ENCODE measurements at regions not wholly inside any gene's neighbourhood (a gene's known extent, or its start where the extent isn't known, plus 50 kb on each side); places are given as distances from the start of the nearest gene placed in this dataset.

DNA sequence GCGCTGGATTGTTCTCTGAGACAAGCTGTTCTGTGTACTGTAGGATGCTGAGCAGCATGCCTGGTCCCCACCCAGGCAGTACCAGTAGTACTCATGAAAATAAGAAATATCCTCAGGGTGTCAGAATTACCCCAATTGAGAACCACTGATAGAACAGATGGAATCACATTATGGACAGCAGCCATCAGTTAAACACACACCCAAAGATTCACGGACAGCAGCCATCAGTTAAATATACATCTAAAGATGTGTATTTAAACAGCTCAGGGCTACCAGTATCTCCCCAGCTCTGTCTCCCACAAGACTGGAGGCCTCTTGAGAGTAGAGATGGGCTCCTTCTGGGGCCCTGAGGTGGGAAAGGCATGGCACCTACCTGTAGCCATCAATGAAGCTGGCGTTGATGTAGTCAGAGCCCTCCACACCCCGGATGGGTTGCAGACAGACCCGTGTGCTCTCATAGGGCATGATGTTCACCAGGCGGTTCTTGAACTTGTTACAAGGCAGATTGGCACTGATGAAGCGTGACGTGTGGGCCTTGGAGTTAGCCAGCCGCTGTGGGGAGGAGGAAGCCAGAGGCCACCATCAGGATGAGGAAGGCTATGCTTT is 129.3 kb downstream of the PTPRS start:
- H3K36me3 ChIP-seq (ENCODE audit: control insufficient read depth in 1 of 2, insufficient read depth in 2 of 2, low read length in 1 of 2), result peaks cover 4 to 10% of the 10 kb centered on the region in 2 donors
- 96 to 97% methylated on average over 9 of the region's 9 CpGs for WGBS, 2 donors

DNA sequence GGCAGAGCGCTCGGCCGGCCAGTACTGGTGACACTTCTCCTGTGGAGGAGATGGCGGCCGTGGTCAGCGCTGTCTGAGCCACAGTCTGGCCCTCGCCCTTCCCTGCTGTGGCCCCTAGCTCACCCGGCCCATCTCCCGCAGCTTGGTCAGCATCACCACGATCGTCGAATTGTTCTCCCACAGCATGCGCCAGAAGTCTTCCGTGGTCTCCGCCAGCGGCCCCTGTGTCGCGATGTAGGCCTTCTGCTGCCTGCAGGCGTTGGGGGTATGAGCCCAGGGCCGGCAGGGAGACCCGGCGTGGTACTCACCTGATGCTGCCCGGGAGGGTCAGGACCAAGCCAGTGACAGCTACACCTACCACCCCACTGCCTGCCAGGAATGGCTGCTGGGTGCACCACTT is 130.1 kb downstream of the PTPRS start:
- DNase-seq, result no peak
- no peaks in the 10 kb centered on the region for H3K27me3 ChIP-seq (ENCODE audit: control insufficient read depth in 1 of 2, insufficient read depth in 2 of 2, low read length in 1 of 2)

More for the DNA sequence above, 129.3 kb downstream of the PTPRS start:
- intact Hi-C loops (cut with DNase I), result no loop called here
- no peak for DNase-seq
- no peak for ATAC-seq (ENCODE audit: low FRiP score)
- Histone ChIP-seq H3K27me3 (ENCODE audit: control insufficient read depth in 1 of 2, insufficient read depth in 2 of 2, low read length in 1 of 2) (no peaks in the 10 kb centered on the region), H3K27ac (ENCODE audit: low read depth in 1 of 2, low read length in 2 of 2) (no peak overlapping the region), H3K4me3 (ENCODE audit: low read length in 2 of 2) (no peak overlapping the region), H3K4me1 (ENCODE audit: control insufficient read depth in 1 of 2, insufficient read depth in 2 of 2, low read length in 2 of 2) (no peaks in the 10 kb centered on the region), H3K9me3 (ENCODE audit: control insufficient read depth, low read length) (no peaks in the 10 kb centered on the region)

DNA sequence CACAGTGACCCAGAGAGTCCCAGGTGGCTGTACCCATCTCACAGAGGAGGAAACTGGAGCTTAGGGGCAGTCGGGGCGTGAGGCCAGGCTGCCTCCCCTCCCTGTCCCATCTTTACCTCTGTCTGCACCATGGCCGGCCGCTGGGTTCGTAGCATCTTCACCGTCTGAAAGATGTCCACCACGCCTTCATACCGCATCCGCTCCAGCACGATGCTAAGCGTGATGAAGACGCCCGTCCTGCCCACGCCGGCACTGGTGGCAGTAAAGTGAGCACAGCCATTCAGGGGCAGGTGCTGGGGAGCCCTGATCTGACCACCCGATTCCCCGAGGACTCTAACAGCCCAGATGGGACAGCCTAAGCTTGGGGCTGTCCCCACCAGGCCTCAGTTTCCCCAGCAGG is 132.8 kb downstream of the PTPRS start:
- WGBS, 2 donors, result 93 to 94% methylated on average over 17 of the region's 17 CpGs
- Histone ChIP-seq H3K4me3 (ENCODE audit: low read length in 2 of 2) (no peak overlapping the region), H3K36me3 (ENCODE audit: control insufficient read depth in 1 of 2, insufficient read depth in 2 of 2, low read length in 1 of 2) (peaks cover 1 to 4% of the 10 kb centered on the region in 2 donors), H3K27me3 (ENCODE audit: control insufficient read depth in 1 of 2, insufficient read depth in 2 of 2, low read length in 1 of 2) (no peaks in the 10 kb centered on the region), H3K4me1 (ENCODE audit: control insufficient read depth in 1 of 2, insufficient read depth in 2 of 2, low read length in 2 of 2) (no peaks in the 10 kb centered on the region), H3K9me3 (ENCODE audit: control insufficient read depth, low read length) (no peaks in the 10 kb centered on the region), H3K27ac (ENCODE audit: low read depth in 1 of 2, low read length in 2 of 2) (no peak overlapping the region)
- peak; percentile 8 for ATAC-seq (ENCODE audit: low FRiP score)
- no peak for DNase-seq
- intact Hi-C loops (cut with DNase I), result loop anchor here in 1 of 2 donors (2.0 kb wide), 1 partner anchor 63 kb away; no protein-coding TSS in a partner anchor

More for the DNA sequence above, 130.1 kb downstream of the PTPRS start:
- no peak overlapping the region for H3K27ac ChIP-seq (ENCODE audit: low read depth in 1 of 2, low read length in 2 of 2)
- peaks cover 4 to 7% of the 10 kb centered on the region in 2 donors for H3K36me3 ChIP-seq (ENCODE audit: control insufficient read depth in 1 of 2, insufficient read depth in 2 of 2, low read length in 1 of 2)
- H3K9me3 ChIP-seq (ENCODE audit: control insufficient read depth, low read length), result no peaks in the 10 kb centered on the region
- intact Hi-C loops (cut with DNase I), result no loop called here
- H3K4me3 ChIP-seq (ENCODE audit: low read length in 2 of 2), result no peak overlapping the region
- no peak for ATAC-seq (ENCODE audit: low FRiP score)
- 96 to 98% methylated on average over 23 of the region's 23 CpGs for WGBS, 2 donors
- H3K4me1 ChIP-seq (ENCODE audit: control insufficient read depth in 1 of 2, insufficient read depth in 2 of 2, low read length in 2 of 2), result no peaks in the 10 kb centered on the region

DNA sequence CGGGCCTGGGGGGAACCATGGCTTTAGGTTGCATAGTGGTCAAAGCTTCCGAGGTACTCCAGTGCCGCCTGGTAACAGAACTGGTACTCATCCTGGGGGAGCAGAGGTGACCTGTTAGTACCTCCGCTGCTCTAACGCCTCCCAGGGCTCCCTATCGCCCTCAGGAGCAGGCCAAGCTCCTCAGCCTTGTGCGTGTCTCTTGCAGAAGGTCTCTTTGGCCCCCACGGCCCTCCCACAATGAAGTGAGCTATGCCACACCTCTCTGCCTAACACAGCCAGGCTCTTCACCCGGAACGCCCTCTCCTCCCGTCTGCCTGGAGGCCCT is 133.9 kb downstream of the PTPRS start:
- no peaks in the 10 kb centered on the region for H3K9me3 ChIP-seq (ENCODE audit: control insufficient read depth, low read length)
- no peaks in the 10 kb centered on the region for H3K4me1 ChIP-seq (ENCODE audit: control insufficient read depth in 1 of 2, insufficient read depth in 2 of 2, low read length in 2 of 2)
- H3K27me3 ChIP-seq (ENCODE audit: control insufficient read depth in 1 of 2, insufficient read depth in 2 of 2, low read length in 1 of 2), result no peaks in the 10 kb centered on the region
- intact Hi-C loops (cut with DNase I), result loop anchor here in 1 of 2 donors (2.0 kb wide), 1 partner anchor 62 kb away; no protein-coding TSS in a partner anchor
- ATAC-seq (ENCODE audit: low FRiP score), result no peak
- no peak for DNase-seq
- 80 to 83% methylated on average over 11 of the region's 11 CpGs for WGBS, 2 donors
- H3K4me3 ChIP-seq (ENCODE audit: low read length in 2 of 2), result no peak overlapping the region
- no peak overlapping the region for H3K27ac ChIP-seq (ENCODE audit: low read depth in 1 of 2, low read length in 2 of 2)
- peaks cover 1 to 4% of the 10 kb centered on the region in 2 donors for H3K36me3 ChIP-seq (ENCODE audit: control insufficient read depth in 1 of 2, insufficient read depth in 2 of 2, low read length in 1 of 2)

DNA sequence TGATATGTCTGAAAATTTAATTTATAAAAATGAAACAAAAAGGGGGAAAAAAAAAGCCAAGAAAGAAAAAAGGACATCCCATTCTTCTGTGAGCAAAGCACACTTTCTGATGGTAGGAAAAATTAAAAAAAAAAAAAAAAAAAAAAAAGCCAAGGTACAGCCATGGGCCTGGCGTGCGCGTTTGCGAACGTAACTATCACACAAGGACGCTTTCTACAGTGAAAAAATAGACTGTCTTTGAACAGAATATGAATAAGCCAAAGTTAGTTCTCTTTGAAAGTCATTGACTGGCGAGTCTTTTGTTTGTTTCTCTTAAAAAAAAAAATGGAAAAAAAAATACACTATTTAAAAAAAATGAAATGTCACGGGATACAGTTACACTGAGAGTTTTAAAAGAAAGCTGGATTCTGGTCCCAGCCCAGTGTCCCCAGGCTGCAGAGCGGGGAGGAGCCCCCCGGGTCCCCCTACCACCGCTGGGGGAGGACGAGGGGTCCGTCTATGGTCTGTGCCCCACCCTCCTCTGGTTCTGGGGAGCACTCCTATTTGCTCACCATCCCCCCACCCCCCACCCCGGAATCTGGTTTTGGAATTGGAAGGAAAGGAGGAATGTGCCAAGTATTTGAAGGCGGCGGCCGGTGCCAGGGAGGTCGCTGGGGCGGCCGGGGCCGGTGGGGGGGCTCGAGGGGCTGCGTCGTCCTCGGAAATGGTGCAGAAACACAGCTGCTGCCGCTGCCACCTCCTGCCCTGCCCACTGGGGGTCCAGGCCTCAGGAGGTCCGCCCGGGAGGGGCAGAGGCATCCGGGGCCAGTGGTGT is 134.5 kb downstream of the PTPRS start:
- H3K27ac ChIP-seq (ENCODE audit: low read depth in 1 of 2, low read length in 2 of 2), result no peak overlapping the region
- intact Hi-C loops (cut with DNase I), result loop anchor here in 1 of 2 donors (2.0 kb wide), 1 partner anchor 61 kb away; no protein-coding TSS in a partner anchor
- ATAC-seq (ENCODE audit: low FRiP score), result no peak
- H3K4me1 ChIP-seq (ENCODE audit: control insufficient read depth in 1 of 2, insufficient read depth in 2 of 2, low read length in 2 of 2), result no peaks in the 10 kb centered on the region
- peaks cover 0 to under 1% of the 10 kb centered on the region in 2 donors for H3K36me3 ChIP-seq (ENCODE audit: control insufficient read depth in 1 of 2, insufficient read depth in 2 of 2, low read length in 1 of 2)
- H3K27me3 ChIP-seq (ENCODE audit: control insufficient read depth in 1 of 2, insufficient read depth in 2 of 2, low read length in 1 of 2), result no peaks in the 10 kb centered on the region
- 22 to 36% methylated on average over 29 of the region's 29 CpGs for WGBS, 2 donors
- DNase-seq, result no peak
- H3K9me3 ChIP-seq (ENCODE audit: control insufficient read depth, low read length), result no peaks in the 10 kb centered on the region
- no peak overlapping the region for H3K4me3 ChIP-seq (ENCODE audit: low read length in 2 of 2)

DNA sequence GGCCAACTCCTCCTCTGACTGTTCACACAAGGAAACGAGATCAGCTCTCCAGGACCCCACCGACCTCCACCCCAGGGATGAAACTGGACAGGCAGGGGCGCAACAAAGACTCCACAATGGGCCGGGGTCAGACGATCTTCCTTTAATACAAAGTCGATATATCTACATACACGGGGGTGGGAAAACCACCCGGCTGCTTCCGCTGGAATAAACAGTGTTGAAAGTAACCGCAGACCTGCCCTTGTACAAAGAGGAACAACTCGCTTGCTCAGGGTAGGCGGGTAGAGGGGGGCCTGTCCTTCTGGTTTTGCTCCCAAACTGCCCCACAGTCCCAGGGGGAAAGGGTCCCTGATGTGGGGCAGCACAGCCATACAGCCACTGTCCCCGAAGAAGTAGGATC is 135.2 kb downstream of the PTPRS start:
- Histone ChIP-seq H3K27ac (ENCODE audit: low read depth in 1 of 2, low read length in 2 of 2) (no peak overlapping the region), H3K9me3 (ENCODE audit: control insufficient read depth, low read length) (no peaks in the 10 kb centered on the region), H3K27me3 (ENCODE audit: control insufficient read depth in 1 of 2, insufficient read depth in 2 of 2, low read length in 1 of 2) (no peaks in the 10 kb centered on the region), H3K36me3 (ENCODE audit: control insufficient read depth in 1 of 2, insufficient read depth in 2 of 2, low read length in 1 of 2) (no peaks in the 10 kb centered on the region), H3K4me3 (ENCODE audit: low read length in 2 of 2) (no peak overlapping the region), H3K4me1 (ENCODE audit: control insufficient read depth in 1 of 2, insufficient read depth in 2 of 2, low read length in 2 of 2) (no peaks in the 10 kb centered on the region)
- 94% methylated on average over 13 of the region's 13 CpGs for WGBS, 2 donors
- ATAC-seq (ENCODE audit: low FRiP score), result no peak
- intact Hi-C loops (cut with DNase I), result no loop called here
- no peak for DNase-seq

DNA sequence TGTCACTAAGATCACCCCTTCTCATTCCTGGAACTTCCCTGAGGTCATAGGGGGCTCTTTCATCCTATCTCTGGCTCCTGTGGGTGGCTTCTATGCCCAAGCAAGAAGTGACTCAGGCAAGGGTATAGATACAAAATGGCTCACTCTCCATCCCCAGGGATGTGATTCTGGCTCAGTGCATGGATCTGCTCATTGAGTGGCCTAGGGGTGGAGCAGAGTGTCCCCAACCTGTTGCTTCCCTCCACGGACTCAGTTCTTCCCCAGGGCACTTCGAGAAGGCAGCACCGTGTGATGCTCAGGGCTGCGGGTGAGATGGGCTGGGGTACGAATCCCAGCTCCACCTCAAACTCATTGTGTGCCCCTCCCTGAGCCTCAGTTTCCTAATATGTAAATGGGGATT is 136.4 kb downstream of the PTPRS start:
- no peak for DNase-seq
- Histone ChIP-seq H3K4me1 (ENCODE audit: control insufficient read depth in 1 of 2, insufficient read depth in 2 of 2, low read length in 2 of 2) (no peaks in the 10 kb centered on the region), H3K36me3 (ENCODE audit: control insufficient read depth in 1 of 2, insufficient read depth in 2 of 2, low read length in 1 of 2) (no peaks in the 10 kb centered on the region), H3K27ac (ENCODE audit: low read depth in 1 of 2, low read length in 2 of 2) (no peak overlapping the region), H3K4me3 (ENCODE audit: low read length in 2 of 2) (no peak overlapping the region), H3K27me3 (ENCODE audit: control insufficient read depth in 1 of 2, insufficient read depth in 2 of 2, low read length in 1 of 2) (no peaks in the 10 kb centered on the region), H3K9me3 (ENCODE audit: control insufficient read depth, low read length) (no peaks in the 10 kb centered on the region)
- ATAC-seq (ENCODE audit: low FRiP score), result no peak
- intact Hi-C loops (cut with DNase I), result no loop called here
- 98% methylated on average over 5 of the region's 5 CpGs for WGBS, 2 donors
